HT1080 (cell line): ENCODE measurements at regions not wholly inside any gene's neighbourhood (a gene's known extent, or its start where the extent isn't known, plus 50 kb on each side); places are given as distances from the start of the nearest gene placed in this dataset.
"Not testable (repeated sequence)": the region's sequence is repeated elsewhere in the genome, so short reads cannot be mapped to it uniquely, and the experiment has no call there.

ENCODE experiments used
- DNase-seq: peaks from one replicate; pipeline ENCODE4 v3.0.0-alpha.2; 2015; ENCODE audit warnings: low read depth

DNA sequence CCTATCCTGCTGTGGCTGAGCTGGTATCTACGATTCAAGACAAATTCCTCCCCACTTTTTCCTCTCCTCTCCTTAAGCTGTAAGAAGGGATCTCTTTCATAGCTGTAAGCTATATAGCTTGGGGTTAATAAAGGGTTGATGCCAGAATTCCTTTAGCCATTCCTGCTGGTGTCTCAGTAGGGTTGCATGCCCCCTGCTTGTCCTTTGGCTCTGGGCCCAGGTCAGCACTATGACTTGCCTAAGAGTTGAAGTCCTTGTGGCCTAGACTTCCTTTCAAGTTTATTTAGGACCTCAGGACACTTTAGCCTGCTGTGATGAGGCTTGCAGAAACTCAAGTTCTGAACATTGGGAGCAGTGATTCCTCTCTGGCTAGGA is 270.0 kb downstream of the AMY1C start:
- DNase-seq: no peak

GRCh38 chr1:104028416-104029035 is 278.8 kb downstream of the AMY1C start:
- peak; percentile 7 for DNase-seq

- no peak for DNase-seq
These were observed 279.8 kb downstream of the AMY1C start for GRCh38 chr1:104029456-104029970.

DNA sequence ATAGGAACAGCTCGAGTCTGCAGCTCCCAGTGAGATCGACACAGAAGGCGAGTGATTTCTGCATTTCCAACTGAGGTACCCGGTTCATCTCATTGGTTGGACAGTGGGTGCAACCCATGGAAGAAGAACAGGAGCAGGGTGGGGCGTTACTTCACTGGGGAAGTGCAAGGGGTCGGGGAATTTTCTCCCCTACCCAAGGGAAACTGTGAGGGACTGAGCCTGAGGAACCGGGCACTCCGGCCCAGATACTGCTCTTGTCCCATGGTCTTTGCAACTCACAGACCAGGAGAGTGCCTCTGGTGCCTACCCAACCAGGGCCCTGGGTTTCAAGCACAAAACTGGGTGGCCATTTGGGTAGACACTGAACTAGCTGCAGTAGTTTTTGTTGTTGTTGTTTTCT is 307.1 kb downstream of the AMY1C start:
- DNase-seq: no peak

DNA sequence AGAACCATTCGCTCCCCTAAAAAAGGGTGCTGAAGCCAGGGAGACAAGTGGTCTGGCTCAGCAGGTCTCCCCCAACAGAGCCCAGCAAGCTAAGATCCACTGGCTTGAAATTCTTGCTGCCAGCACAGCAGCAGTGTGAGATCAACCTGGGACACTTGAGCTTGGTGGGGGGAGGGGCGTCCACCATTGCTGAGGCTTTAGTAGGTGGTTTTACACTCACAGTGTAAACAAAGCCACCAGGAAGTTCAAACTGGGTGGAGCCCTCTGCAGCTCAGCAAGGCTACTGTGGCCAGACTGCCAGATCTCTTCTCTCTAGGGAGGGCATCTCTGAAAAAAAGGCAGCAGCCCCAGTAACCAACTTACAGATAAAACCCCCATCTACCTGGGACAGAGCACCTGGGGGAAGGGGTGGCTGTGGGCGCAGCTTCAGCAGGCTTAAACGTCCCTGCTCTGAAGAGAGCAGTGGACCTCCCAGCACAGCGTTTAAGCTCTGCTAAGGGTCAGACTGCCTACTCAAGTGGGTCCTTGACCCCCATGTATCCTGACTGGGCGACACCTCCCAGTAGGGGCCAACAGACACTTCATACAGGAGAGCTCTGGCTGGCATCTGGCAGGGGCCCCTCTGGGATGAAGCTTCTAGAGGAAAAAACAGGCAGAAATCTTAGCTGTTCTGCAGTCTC is 307.7 kb downstream of the AMY1C start:
- DNase-seq: peak; percentile 62

- not testable (repeated sequence) for DNase-seq
These were observed 311.9 kb downstream of the AMY1C start for GRCh38 chr1:104061637-104062036.

- DNase-seq: peak; percentile 55
These were observed 314.7 kb downstream of the AMY1C start for GRCh38 chr1:104064399-104064798.

GRCh38 chr1:104072915-104073371 is 323.2 kb downstream of the AMY1C start:
- no peak for DNase-seq

GRCh38 chr1:104073463-104073902 is 323.8 kb downstream of the AMY1C start:
- no peak for DNase-seq

DNA sequence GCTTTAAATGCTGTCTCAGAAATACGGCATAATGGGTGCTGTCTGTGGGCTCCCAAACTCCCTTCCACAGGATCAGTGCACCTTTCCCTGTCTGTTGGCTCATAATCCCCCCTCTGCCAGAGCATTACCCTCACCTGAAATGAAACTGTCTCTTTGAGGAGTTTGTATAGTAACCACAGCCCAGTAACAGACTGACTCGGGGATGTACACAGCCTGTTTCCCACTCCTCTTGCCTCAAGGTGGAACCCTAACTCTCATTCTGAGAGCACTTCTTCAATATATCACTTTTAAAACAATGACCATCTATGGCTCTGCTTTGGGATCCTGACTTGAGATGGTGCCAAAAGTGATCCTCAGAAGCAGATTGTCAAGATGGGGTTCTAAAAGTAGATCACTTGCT is 332.5 kb downstream of the AMY1C start:
- DNase-seq: no peak

DNA sequence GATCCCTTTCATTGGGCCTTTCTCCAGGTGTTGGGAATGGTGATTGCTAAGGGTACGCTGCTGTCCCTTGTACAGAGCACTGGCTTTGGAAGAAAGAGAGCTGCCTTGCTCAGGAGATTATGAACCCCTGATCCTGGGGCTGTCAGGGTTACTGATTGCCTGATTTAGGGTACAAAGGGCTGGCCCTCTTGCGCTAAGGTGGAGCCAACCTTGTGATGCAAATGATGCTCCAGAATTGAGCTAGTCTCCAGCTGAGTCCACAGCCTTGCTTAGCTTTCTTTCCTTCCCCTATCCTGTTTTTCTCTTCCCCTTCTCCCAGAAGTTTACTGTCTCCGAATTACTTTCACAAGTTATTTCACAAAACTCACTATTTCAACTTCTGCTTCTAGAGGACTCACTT is 334.7 kb downstream of the AMY1C start:
- no peak for DNase-seq

DNA sequence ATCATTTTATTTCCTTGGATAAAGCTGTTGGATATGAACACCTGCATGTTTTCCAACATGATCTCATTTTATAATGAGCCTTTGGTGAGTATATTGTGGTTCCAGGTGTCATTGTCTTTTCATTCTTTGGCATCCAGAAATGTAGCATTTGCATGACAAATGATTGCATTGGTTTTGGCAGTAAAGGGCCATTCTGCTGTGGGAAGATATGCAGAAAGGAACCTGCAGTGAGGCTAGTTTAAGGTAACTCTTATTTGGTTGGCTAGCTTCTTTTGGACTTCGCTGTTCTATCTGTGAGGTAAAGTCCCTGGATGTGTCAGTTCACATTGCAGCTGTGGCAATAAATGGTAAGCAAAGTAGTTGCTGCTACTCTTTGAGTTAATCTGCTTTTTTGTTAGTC is 343.0 kb downstream of the AMY1C start:
- no peak for DNase-seq

- DNase-seq: no peak
These were observed 349.1 kb downstream of the AMY1C start for GRCh38 chr1:104098837-104099236.

- no peak for DNase-seq
These were observed 350.4 kb downstream of the AMY1C start for GRCh38 chr1:104100115-104100514.

DNA sequence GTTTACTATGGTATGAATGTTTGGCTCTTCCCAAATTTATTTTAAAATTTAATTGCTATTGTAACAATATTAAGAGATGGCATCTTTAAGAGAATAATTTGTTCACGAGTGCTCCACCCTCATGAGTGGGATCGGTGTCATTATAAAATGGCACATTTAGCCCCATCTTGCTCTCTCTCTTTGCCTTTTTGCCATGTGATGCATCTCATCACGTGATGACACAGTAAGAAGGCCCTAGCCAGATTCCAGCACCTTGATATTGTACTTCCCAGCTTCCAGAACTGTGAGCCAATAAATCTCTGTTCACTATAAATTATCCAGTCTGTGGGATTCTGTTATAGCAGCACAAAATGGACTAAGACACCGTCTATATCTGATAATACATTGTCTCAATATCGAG is 355.8 kb downstream of the AMY1C start:
- DNase-seq: no peak

DNA sequence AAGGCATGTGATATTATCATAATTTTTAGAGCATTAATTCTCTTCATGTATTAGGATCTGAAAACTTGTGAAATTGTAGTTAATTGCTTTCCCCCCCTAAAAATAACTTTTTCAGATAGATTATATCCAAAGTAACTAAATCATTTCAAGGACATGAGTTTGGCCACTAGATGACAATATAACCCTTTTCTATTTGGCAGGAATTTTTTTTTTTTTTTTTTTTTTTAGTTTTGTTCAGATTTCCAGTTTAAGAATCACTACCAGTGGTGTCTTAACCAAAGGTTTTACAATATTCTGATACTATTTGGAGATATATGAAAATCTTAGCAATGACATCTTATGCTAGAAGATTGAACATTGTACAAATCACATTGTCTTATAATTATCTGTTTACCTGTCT is 370.8 kb downstream of the AMY1C start:
- DNase-seq: no peak

- DNase-seq: no peak
These were observed 371.6 kb downstream of the AMY1C start for GRCh38 chr1:104121271-104121670.

- peak; percentile 69 for DNase-seq
These were observed 375.6 kb downstream of the AMY1C start for GRCh38 chr1:104125266-104125665.

DNA sequence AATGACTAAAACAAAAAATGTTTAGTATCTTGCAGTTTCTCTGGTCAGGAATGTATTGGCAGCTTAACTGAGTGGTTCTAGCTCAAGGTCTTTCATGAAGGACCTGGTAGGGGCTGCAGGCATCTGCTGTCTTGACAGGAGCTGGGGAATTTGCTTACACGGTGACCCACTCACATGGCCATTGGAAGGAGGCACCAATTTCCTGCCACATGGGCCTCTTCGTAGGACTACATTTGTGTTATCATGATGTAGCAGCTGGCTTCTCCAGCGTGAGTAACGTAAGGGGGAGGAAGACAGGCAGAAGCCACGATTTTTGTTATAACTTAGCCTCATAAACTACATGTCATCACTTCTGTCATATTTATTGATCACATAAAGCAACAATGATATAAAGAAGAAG is 376.3 kb downstream of the AMY1C start:
- DNase-seq: no peak

DNA sequence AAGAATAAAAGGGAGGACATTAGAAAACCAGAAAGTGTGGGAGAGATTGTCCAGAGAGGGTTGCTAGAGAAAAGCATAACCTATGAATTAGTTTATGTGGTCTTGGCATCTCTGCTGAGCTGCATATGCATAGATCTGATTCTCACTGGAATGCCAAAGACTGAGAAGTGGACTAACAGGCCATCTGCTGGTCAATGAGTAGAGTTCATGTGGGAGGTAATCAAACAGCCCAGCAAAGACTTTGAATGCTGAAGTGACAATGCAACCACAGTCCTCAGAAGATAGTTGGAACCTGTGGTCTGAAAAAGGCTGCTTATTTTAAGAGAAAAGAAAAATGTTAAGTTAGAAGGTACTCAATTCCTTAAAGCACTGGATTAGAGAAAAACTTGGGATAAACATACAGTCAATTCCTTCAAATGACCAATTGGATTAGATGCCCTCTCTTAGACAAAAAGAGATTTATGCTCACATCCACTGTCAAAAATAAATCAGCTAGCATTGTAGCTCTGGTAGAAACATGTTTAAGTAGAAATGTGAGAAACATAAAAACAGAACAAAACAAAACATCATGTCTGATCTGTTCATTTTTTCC is 382.8 kb downstream of the AMY1C start:
- peak; percentile 30 for DNase-seq

DNA sequence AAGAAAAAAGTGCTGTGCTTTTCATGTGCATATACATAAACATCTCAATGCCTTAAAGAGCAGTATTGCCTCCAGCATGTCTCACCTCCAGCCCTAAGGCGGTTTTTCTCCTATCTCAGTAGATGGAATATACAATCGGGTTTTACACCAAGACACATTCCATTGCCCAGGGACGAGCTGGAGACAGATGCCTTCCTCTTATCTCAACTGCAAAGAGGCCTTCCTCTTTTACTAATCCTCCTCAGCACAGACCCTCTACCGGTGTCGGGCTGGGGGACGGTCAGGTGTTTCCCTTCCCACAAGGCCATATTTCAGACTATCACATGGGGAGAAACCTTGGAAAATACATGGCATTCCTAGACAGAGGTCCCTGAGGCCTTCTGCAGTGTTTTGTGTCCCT is 385.3 kb downstream of the AMY1C start:
- DNase-seq: not testable (repeated sequence)

GRCh38 chr1:104136621-104137020 is 386.9 kb downstream of the AMY1C start:
- no peak for DNase-seq

DNA sequence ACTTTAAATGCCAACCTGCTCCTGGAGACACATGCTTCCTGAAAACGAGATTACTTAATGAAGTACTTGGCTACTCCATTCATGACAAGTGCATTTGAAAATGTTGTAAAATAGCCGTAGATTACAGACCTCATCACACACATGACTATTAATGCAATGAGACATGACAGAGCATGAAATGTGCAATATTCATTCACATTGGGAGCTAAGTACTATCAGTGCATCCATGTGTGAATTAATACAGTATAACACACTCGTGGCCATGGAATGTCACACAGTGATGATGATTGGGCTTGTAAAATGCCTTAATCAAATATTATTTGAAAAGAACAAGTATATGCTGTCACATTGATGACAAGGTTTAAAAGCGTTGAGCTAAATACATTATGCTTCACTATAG is 407.0 kb downstream of the AMY1C start:
- no peak for DNase-seq
